GM18868 (cell line): ENCODE measurements at regions not wholly inside any gene's neighbourhood (a gene's known extent, or its start where the extent isn't known, plus 50 kb on each side); places are given as distances from the start of the nearest gene placed in this dataset.

Experiments used
- ATAC-seq: cut with Tn5 transposase; IDR thresholded peaks from one replicate; pipeline ENCODE4 v1.9.1; 2021; ENCODE audit warnings: mild to moderate bottlenecking, moderate library complexity; ENCODE audit not compliant: unreplicated experiment

- no peak for ATAC-seq
Observed at GRCh38 chr3:74676-75243, 121.8 kb upstream of the CHL1 start.

GRCh38 chr3:75260-75659 is 121.3 kb upstream of the CHL1 start:
- ATAC-seq: no peak

GRCh38 chr3:79542-79941 is 117.0 kb upstream of the CHL1 start:
- ATAC-seq: no peak

GRCh38 chr3:82508-82907 is 114.1 kb upstream of the CHL1 start:
- no peak for ATAC-seq

- ATAC-seq: no peak
Observed at GRCh38 chr3:83096-83495, 113.5 kb upstream of the CHL1 start.

GRCh38 chr3:85180-85579 is 111.4 kb upstream of the CHL1 start:
- no peak for ATAC-seq

- ATAC-seq: no peak
Observed at GRCh38 chr3:88267-88666, 108.3 kb upstream of the CHL1 start.

- no peak for ATAC-seq
Observed at GRCh38 chr3:93746-94145, 102.8 kb upstream of the CHL1 start.

GRCh38 chr3:96259-96658 is 100.3 kb upstream of the CHL1 start:
- ATAC-seq: no peak

- no peak for ATAC-seq
Observed at GRCh38 chr3:97417-98258, 98.9 kb upstream of the CHL1 start.

GRCh38 chr3:98259-98654 is 98.3 kb upstream of the CHL1 start:
- no peak for ATAC-seq

- no peak for ATAC-seq
Observed at GRCh38 chr3:99506-99905, 97.1 kb upstream of the CHL1 start.

- no peak for ATAC-seq
Observed at GRCh38 chr3:102484-102883, 94.1 kb upstream of the CHL1 start.

- no peak for ATAC-seq
Observed at GRCh38 chr3:103991-104390, 92.6 kb upstream of the CHL1 start.

- no peak for ATAC-seq
Observed at GRCh38 chr3:105585-105984, 91.0 kb upstream of the CHL1 start.

- no peak for ATAC-seq
Observed at GRCh38 chr3:106619-107018, 89.9 kb upstream of the CHL1 start.

GRCh38 chr3:111143-112069 is 85.2 kb upstream of the CHL1 start:
- peak; percentile 62 for ATAC-seq

- ATAC-seq: no peak
Observed at GRCh38 chr3:112773-113172, 83.8 kb upstream of the CHL1 start.

- ATAC-seq: no peak
Observed at GRCh38 chr3:118666-119065, 77.9 kb upstream of the CHL1 start.

GRCh38 chr3:123341-123740 is 73.2 kb upstream of the CHL1 start:
- ATAC-seq: no peak

GRCh38 chr3:124557-125179 is 71.9 kb upstream of the CHL1 start:
- ATAC-seq: no peak
